CD4-positive, alpha-beta T cell treated with Interleukin-15 for 1 hour (primary cell): ENCODE measurements at regions not wholly inside any gene's neighbourhood (a gene's known extent, or its start where the extent isn't known, plus 50 kb on each side); places are given as distances from the start of the nearest gene placed in this dataset.
A peak's percentile ranks its signal among the peaks of the same experiment; 100 is the strongest.
"Not testable (repeated sequence)": the region's sequence is repeated elsewhere in the genome, so short reads cannot be mapped to it uniquely, and the experiment has no call there.

Experiments
- DNase-seq: peaks from one replicate; pipeline ENCODE4 v3.0.0-alpha.2; 2020

GRCh38 chr6:166877906-166878305 is 78.4 kb downstream of the RNASET2 start:
- no peak for DNase-seq

- DNase-seq, result no peak
Measured at GRCh38 chr6:166877349-166877748, 79.0 kb downstream of the RNASET2 start.

DNA sequence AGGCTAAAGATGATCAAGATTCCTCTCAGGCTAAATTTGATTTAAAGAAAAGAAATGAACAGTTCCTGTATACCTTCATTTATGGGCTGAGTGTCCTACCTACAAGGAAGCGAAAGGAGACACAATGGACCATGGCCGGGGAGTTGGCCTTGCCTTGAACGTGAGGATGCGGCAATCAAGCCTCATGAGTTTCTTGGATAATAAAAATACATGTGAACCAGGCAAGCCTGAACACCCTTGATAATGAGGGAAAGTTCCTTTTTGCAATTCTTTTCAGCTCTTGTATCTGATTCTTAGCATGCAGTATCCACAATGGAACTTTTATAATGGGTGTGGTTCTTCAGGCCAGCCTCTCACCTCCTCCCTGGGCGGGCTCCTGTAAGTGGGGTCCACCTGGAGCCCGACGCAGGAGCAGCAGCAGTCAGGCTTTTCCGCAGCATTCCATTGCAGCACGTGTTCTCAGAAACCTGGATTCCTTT is 83.8 kb downstream of the RNASET2 start:
- DNase-seq, result no peak

DNA sequence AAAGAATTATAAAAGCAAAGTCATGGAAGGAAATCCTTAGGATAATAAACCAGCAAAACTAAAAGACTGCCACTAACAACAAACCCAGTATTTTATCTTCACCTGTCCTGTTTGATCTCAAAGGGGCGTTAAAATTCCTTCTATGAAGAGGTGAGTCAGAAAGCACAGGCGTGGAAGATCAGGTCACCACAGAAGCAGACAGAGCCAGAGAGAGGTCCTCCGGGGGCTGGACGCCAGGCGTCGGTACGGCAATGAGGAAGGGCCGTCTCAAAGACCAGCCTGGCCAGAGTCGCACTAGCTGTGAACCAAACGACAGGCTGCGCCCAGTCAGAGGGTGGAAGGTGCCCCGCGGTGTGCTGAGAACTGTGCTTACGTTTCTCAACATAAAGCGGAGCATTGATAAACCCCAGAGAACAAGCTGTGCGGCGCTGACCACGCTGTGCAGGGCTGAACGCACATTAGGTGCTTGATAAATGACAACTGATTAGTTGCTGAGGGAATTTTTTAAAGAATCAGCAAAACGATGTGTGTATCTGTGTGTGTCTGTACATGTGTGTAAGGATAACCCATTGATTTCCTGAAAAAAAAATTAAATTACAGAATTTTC is 85.6 kb downstream of the RNASET2 start:
- DNase-seq, result no peak

DNA sequence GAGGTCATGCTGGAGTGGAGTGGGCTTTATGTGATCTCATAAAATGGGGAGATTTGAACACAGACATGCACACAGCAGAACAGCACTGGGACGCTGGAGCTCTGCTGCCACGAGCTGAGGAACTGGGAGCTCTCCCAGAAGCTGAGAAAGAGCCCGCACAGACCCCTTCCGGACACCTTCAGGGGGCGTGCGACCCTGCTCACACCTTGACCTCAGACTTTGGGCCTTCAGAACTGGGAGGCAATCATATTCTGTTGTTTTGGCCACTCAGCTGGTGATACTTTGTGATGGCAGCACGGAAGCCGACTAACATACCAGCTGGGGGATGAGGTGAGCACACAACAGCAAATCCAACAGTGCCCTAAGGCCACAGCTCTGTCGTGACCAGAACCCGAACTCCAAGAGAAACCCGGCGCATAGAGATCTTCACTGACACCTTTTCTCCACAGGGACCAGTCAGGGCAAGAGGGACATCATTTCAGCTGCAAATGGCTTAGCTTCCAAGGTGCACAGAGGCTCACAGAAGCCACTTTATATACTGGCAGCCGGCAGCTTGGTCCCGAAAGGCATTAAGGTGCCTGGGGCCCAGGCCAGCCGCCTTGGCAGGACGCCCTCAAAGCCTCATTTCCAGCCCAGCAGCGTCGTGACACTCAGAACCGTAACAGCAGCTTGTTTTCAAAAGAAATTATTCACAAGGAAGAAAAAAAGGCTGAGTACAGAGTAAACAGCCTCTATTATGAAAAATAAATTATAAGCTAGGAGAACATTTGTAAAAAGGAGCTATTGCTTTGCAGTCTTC is 89.3 kb downstream of the RNASET2 start:
- DNase-seq, result no peak

DNA sequence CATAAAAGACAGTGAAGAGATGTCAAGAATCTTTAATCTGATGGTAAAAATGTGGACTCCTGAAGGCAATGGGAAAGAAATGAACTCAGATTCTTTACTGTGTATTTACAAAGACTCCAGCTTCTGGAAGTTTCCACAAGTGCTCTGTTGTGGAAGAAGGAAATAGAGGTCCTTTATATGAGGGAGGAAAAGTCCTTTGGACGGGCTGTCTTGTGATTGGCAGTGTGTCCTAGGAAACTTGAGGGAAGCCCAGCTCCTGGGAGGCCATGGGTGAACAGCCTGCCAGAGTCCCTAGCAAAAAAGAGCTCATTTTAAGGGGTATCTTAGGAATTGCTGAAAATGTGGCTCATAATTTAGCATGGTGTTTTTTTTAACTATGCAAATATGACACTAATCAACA is 92.0 kb downstream of the RNASET2 start:
- DNase-seq, result no peak

DNA sequence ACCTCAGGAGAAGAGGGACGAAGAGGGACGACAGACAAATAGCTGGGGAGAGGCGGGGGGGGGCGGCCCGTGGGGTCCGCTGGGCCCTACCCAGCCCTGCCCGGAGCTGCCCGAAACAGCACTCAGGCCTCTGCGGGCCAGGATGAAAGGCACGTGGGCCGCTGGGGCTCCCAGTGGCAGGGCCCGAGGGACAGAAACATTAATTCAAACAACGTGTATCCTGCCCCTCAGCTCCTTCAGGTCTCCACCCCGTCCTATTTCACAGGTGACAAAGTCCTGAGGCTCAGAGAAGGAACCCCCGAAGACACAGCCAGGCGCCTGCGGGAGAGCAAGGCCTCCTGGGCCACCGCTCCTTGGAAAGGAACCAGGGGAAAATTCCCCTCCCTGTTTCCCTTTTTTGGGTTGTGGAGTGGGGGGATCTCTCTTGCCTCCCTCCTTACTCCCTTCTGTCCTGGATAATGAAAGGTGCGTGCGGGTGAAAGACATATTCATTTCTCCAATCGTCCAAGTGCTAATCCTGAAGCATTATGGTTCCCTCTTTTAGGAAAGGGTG is 93.3 kb downstream of the RNASET2 start:
- DNase-seq, result no peak

- peak; percentile 30 for DNase-seq
Measured at GRCh38 chr6:166862287-166862977, 93.9 kb downstream of the RNASET2 start.

DNA sequence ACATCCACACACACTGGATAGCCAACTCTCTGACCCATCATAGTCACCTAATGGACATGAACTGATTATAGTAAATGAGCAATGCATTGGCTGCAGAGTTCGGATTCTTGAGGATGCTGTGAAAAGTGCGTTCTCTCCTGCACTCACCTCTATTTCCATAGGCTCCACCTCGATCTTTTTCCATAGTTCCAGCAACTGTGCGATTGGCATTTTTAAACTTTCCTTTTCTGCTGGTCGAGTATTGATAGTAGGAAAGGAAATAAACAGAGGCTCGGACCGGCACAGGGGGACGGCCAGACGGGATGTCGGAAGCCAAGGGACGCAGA is 94.4 kb downstream of the RNASET2 start:
- no peak for DNase-seq

DNA sequence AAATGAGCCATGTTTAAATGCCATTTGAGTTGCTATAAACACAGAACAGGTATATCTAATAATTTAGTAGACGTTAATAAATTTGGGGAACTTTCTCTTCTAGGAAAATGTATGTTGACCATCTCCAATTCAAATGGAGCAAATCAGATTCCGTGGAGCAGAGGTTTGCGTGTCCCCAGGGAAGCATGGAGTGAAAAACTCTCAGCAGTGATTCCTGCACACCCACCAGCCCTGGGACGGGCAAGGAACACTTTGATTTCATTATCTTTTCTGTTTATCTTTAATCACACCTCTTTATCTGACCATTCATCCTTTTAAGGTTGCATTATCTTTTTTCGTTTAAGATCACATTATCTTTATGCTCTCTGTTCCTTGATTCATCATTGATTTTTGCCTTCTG is 95.0 kb downstream of the RNASET2 start:
- DNase-seq, result no peak

DNA sequence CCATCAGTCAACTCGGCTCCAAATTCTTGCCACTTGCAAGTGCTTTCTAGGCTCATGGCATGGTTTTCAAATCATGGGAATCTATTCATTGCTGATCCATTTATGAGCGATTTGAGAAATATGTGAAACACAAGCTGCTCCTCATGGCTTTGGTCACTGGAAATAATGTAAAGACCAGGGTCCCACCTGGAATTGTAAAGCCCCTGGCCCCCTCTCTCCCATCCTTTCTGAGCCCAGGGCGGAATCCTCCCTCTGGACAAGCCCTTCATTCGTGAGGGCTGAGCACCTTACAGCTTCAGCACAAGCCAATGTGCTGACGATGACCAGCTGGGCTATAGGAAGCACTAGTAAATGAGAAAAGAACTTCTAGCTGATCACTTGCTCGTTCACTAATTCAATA is 96.0 kb downstream of the RNASET2 start:
- no peak for DNase-seq

GRCh38 chr6:166855416-166855815 is 100.9 kb downstream of the RNASET2 start:
- no peak for DNase-seq

- no peak for DNase-seq
Measured at GRCh38 chr6:166853371-166854325, 102.7 kb downstream of the RNASET2 start.

DNA sequence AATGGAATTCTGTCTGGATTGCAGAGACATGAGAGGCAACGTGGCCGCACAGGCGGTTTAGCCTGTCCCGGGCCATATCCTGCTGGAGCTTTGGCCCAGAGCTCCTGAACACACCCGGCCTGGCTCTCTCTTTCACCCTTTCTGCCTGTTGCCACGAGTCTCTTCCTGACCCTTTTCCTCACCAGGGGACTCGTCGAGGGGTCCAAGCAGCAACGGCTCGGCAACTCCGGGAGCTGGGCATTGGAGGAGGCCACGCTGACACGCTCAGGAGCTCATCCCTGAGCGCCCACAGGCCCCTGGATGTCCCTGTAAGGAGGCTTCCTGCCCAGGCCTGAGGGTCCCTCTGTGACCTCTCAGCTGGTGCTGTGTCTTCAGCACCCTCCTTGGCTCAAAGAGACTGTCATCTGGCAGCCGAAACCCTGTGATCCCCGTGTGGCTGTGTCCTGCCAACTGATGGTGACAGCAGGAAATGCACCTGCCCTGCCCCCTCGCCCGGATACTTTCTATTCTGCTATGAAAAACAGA is 103.8 kb downstream of the RNASET2 start:
- DNase-seq, result no peak

DNA sequence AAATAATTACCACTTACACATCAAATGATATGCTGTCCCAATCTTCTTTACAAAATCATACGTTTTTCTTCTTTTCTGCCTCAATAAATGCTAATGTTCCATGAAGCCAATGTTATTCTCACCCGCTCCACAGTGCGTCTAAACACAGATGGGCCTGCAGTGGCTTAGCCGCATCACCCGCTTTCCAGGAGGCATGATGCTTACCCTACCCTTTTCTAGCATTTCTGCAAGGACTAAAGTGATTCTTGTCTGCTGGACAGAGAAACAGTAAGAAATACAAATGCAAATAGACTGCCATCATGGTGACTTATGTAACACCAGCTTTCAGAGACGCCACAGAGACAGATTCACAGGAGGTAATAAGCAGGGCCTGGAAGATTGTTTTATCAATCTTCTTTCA is 104.4 kb downstream of the RNASET2 start:
- DNase-seq, result no peak

DNA sequence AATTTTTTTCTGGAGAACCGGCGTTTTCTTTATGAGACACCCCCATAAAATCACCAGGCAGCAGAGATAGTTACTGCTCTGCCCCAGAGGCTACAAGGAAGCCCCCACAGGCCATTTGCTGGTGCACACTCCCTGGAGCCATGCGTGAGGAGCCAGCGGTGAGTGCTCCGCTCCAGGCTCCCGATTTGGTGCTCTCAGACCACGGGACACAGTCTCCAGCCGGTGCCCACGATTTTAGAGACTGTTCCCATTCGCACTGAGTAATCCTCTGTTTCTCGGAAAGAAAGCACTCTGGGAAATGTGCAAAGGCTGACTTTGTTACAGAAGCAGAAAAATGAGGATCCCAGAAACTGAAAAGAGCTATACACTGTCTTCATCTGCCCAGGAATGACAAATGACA is 104.9 kb downstream of the RNASET2 start:
- no peak for DNase-seq

DNA sequence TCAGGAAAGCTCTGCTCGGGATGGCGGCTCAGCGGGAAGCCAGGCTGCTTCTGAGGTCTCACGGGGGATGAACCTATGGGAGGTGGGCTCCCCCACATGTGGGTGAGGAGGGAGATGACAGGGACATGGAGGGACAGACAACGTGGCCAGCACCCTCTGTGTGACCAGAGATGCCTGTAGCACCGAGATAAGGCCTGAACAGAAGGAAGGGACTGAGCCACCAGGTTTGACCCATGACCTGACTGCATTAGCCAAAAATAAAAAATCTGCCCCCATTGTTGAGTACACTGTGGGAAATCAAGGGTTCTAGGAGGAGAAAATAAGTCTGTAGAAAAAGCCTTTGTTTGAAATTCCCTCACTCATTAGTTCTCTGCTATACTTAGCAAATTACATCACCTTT is 105.7 kb downstream of the RNASET2 start:
- no peak for DNase-seq

- no peak for DNase-seq
Measured at GRCh38 chr6:166849749-166850183, 106.6 kb downstream of the RNASET2 start.

GRCh38 chr6:166848979-166849748 is 107.2 kb downstream of the RNASET2 start:
- DNase-seq, result no peak

DNA sequence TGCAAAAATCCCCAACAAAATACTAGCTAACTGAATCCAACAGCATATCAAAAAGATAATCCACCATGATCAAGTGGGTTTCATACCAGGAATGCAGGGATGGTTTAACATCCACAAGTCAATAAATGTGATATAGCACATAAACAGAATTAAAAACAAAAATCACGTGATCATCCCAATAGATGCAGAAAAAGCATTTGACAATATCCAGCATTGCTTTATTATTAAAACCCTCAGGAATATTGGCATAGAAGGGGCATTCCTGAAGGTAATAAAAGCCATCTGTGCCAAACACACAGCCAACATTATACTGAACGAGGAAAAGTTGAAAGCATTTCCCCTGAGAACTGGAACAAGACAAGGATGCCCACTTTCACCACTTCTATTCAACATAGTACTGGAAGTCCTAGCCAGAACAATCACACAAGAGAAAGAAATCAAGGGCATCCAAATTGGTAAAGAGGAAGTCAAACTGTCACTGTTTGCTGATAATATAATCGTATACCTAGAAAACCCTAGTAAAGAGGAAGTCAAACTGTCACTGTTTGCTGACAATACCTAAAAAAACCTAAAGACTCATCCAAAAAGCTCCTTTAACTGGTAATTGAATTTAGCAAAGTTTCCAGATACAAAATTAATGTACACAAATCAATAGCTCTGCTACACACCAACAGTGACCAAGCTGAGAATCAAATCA is 109.8 kb downstream of the RNASET2 start:
- DNase-seq, result not testable (repeated sequence)

GRCh38 chr6:166842607-166843006 is 113.7 kb downstream of the RNASET2 start:
- no peak for DNase-seq
